ENCODE measurements at regions not wholly inside any gene's neighbourhood (a gene's known extent, or its start where the extent isn't known, plus 50 kb on each side); places are given as distances from the start of the nearest gene placed in this dataset.

DNA sequence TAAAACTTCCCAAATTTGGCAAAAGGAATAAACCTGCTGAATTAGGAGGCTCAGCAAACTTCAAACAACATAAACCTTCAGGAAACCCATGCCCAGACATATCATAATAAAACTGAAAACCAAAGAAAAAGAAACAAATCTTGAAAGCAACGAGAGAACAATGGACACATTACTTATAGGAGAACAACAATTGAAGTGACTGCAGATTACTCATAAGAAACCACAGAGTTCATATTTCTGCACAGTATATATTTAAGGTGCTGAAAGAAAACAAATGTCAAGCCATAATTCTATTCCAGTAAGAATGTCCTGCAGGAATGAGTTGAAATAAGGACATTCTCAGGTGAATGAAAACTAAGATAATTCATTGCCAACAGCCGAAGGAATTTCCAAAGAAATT, 80.8 kb upstream of the PROK2 start:
- no peaks in the 10 kb centered on the region for H3K36me3 ChIP-seq (ENCODE audit: control insufficient read depth, insufficient read depth, low read length)
- H3K4me1 ChIP-seq (ENCODE audit: control insufficient read depth, insufficient read depth, low read length): peaks cover 11% of the 10 kb centered on the region
- no peak overlapping the region for H3K9ac ChIP-seq (ENCODE audit: low read depth, low read length)
- H3K4me3 ChIP-seq (ENCODE audit: low read depth, low read length): no peak overlapping the region
- H3K9me3 ChIP-seq (ENCODE audit: control insufficient read depth, insufficient read depth, low read length): no peaks in the 10 kb centered on the region
- H3K27me3 ChIP-seq (ENCODE audit: control insufficient read depth, insufficient read depth, low read length): no peaks in the 10 kb centered on the region

DNA sequence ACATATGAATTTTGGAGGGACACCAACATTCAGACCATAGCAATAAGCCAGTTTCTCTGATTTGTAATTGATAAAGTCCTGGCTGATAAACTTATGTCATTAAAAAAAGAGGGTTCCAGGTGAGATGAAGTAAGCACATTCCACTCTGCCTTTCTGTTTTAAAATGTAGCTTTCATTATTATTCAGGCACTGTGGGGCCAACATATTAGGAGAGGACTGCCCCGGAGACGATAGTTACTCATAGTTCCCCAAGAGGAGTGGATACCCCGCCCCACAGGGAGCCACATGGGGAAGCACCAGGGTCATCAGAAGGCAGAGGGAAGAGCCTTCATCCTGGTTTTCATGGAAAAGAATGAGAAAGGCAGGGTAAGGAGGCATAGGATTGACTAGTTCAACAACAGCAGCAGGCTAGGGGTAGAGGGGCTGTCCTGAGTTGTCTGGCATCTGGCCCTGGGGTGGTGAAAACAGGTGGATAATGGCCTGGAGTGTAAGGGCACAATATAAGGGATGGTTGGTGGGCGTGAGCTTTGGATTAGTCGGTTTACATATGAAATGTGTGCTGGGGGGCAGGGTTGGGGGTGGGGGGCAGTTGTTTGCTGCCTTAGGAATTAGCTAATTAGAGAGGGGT, 78.7 kb upstream of the PROK2 start:
- no peaks in the 10 kb centered on the region for H3K9me3 ChIP-seq (ENCODE audit: control insufficient read depth, insufficient read depth, low read length)
- H3K4me3 ChIP-seq (ENCODE audit: low read depth, low read length): peak overlapping the region; percentile 6

DNA sequence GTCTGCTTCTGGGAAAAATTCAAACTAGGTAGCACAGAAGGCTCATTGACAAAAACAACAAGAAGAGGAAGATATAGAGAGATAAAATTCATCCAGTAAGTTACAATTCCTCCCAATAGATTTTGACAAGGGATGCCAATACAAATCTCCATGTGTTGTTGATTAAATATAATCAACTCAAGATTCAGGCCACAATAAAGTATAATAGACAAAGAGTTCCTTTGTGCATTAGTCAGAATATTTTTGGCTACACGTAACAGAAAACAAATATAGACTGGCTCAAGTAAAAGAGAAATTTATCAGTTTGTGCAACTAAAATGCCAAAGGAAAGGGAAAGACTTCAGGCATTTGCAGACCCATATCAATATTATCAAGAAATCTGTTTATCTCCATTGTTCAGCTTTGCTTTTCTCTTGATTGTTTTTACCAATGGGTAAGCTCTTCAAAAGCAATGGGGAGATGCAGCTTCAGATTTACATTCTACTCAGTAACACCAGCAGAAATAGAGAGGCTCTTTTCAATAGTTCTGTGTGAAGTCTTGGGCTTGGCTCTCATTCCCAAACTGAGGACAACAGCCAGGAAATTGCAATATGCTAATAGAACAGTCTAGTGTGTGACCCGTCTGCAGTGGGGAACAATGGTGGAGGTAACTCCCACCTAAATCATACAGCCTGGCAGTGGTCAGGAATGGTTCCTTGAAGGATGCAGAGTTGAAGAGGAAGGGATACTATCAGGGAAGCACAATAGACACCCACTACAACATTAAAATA, 77.6 kb upstream of the PROK2 start:
- Histone ChIP-seq H3K9me3 (ENCODE audit: control insufficient read depth, insufficient read depth, low read length) (no peaks in the 10 kb centered on the region), H3K27me3 (ENCODE audit: control insufficient read depth, insufficient read depth, low read length) (no peaks in the 10 kb centered on the region), H3K9ac (ENCODE audit: low read depth, low read length) (no peak overlapping the region), H3K4me1 (ENCODE audit: control insufficient read depth, insufficient read depth, low read length) (peaks cover 11% of the 10 kb centered on the region), H3K4me3 (ENCODE audit: low read depth, low read length) (no peak overlapping the region), H3K36me3 (ENCODE audit: control insufficient read depth, insufficient read depth, low read length) (no peaks in the 10 kb centered on the region)

More for the DNA sequence above, 78.7 kb upstream of the PROK2 start:
- Histone ChIP-seq H3K9ac (ENCODE audit: low read depth, low read length) (no peak overlapping the region), H3K27me3 (ENCODE audit: control insufficient read depth, insufficient read depth, low read length) (no peaks in the 10 kb centered on the region), H3K4me1 (ENCODE audit: control insufficient read depth, insufficient read depth, low read length) (peaks cover 11% of the 10 kb centered on the region), H3K36me3 (ENCODE audit: control insufficient read depth, insufficient read depth, low read length) (no peaks in the 10 kb centered on the region)

DNA sequence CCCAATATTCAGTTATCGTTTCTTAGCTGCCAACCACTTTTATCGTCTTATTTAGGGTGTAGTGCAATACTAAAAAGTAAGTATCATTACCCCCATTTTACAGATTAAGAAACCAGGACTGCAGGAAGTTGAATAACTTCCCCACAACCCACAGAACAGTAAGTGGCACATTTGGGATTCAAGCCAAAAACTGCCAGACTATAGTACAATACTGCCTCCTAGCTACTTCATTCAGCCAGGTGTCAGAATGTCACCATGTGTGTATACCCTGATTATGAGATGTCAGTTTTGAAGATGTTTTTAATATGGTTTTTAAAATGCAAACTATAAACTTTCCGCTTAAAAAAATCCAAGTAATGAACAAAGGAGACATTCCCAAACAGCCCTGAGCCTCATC, 74.2 kb upstream of the PROK2 start:
- H3K4me3 ChIP-seq (ENCODE audit: low read depth, low read length): no peak overlapping the region
- no peaks in the 10 kb centered on the region for H3K27me3 ChIP-seq (ENCODE audit: control insufficient read depth, insufficient read depth, low read length)
- H3K4me1 ChIP-seq (ENCODE audit: control insufficient read depth, insufficient read depth, low read length): peaks cover 6% of the 10 kb centered on the region
- no peak overlapping the region for H3K9ac ChIP-seq (ENCODE audit: low read depth, low read length)
- H3K9me3 ChIP-seq (ENCODE audit: control insufficient read depth, insufficient read depth, low read length): no peaks in the 10 kb centered on the region
- H3K36me3 ChIP-seq (ENCODE audit: control insufficient read depth, insufficient read depth, low read length): no peaks in the 10 kb centered on the region

DNA sequence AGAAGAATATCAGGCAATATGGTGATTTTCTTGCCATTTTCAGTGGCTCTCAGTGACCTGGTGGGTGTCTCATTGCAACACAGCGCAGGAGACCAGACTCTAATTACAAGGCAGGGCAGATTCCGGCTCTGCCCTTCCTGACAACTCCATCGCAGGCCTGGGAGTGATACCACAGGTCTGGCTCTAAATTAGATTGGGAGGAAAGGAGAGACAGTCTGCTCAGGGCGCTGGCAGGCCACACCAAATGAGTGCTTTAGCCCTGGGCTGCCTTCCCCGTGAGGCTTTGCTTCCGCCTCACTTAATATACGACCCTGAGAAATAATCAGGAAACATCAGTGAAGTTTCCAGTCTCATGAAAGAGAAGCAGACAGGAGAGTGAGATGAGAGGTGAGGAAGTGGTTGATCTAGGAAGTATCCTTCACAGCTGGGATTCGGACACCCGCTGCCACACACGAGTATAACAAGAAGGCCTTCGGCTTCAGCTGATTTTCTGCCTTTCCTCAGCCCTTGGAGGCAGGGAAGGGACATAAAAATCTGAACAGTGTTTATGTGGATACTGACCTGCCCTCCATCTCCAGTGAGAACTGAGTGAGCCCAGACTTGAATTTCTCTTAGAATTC, 73.7 kb upstream of the PROK2 start:
- no peak overlapping the region for H3K9ac ChIP-seq (ENCODE audit: low read depth, low read length)
- peaks cover 4% of the 10 kb centered on the region for H3K4me1 ChIP-seq (ENCODE audit: control insufficient read depth, insufficient read depth, low read length)
- H3K4me3 ChIP-seq (ENCODE audit: low read depth, low read length): no peak overlapping the region
- H3K36me3 ChIP-seq (ENCODE audit: control insufficient read depth, insufficient read depth, low read length): no peaks in the 10 kb centered on the region
- no peaks in the 10 kb centered on the region for H3K27me3 ChIP-seq (ENCODE audit: control insufficient read depth, insufficient read depth, low read length)
- no peaks in the 10 kb centered on the region for H3K9me3 ChIP-seq (ENCODE audit: control insufficient read depth, insufficient read depth, low read length)

DNA sequence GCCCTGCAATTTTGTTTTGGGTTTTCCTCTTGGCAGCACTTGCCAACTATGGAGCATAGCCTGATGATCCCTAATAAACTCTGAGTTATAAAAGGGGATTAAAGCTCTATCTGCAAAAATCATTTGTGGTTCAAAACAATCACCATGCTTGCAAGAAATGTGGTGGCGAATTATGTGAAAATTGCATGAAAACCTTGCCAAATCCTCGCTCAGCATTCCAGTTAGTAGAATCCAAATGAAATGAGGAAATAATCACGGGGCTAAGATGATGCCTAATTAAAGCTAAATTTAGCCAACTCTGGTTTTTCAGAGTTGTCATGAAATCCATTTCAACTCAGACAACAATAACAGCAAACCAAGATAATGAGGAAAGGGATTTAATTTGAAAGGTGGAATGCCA, 73.0 kb upstream of the PROK2 start:
- Histone ChIP-seq H3K36me3 (ENCODE audit: control insufficient read depth, insufficient read depth, low read length) (no peaks in the 10 kb centered on the region), H3K9ac (ENCODE audit: low read depth, low read length) (no peak overlapping the region), H3K4me1 (ENCODE audit: control insufficient read depth, insufficient read depth, low read length) (no peaks in the 10 kb centered on the region), H3K9me3 (ENCODE audit: control insufficient read depth, insufficient read depth, low read length) (no peaks in the 10 kb centered on the region), H3K27me3 (ENCODE audit: control insufficient read depth, insufficient read depth, low read length) (no peaks in the 10 kb centered on the region), H3K4me3 (ENCODE audit: low read depth, low read length) (no peak overlapping the region)

DNA sequence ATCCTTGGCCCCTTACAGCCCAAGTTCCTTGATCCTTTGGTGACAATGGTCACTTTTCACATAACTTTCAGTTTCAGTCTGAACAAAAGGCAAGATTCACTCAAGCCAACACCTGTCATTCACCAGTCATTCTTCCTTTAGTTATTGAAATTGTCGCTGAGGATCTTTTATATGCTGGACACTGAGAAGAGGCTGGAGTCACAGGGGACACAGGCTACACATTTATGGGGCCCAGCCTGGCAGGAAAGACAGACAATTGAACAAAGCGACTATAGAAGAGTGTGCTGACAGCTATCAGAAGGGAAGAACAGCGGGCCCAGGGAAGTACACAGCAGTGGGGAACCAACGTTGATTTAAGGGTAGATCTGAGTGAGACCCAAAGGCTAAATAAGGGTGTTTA, 69.8 kb upstream of the PROK2 start:
- H3K9ac ChIP-seq (ENCODE audit: low read depth, low read length): no peak overlapping the region
- H3K36me3 ChIP-seq (ENCODE audit: control insufficient read depth, insufficient read depth, low read length): no peaks in the 10 kb centered on the region
- no peaks in the 10 kb centered on the region for H3K27me3 ChIP-seq (ENCODE audit: control insufficient read depth, insufficient read depth, low read length)
- H3K4me3 ChIP-seq (ENCODE audit: low read depth, low read length): no peak overlapping the region
- H3K4me1 ChIP-seq (ENCODE audit: control insufficient read depth, insufficient read depth, low read length): no peaks in the 10 kb centered on the region
- H3K9me3 ChIP-seq (ENCODE audit: control insufficient read depth, insufficient read depth, low read length): no peaks in the 10 kb centered on the region

DNA sequence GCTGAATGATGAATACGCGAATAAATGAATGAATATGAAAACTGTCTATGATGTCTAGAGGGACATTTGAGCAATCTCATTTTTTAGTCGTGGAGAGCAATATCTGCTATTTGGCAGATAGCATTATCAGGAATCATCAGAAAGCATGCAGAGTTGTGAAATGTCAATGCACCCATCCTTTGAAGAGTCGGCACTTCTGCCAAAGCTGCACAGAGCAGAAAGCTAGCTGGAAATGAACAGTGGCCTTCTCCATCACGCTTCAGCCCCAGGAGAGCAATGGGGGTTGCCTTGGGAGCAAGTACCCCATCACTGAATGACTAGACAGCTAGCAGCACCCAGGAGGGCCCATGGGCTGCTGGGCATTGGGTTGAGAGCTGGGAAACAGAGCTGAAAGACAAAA, 69.1 kb upstream of the PROK2 start:
- H3K36me3 ChIP-seq (ENCODE audit: control insufficient read depth, insufficient read depth, low read length): no peaks in the 10 kb centered on the region
- no peaks in the 10 kb centered on the region for H3K27me3 ChIP-seq (ENCODE audit: control insufficient read depth, insufficient read depth, low read length)

DNA sequence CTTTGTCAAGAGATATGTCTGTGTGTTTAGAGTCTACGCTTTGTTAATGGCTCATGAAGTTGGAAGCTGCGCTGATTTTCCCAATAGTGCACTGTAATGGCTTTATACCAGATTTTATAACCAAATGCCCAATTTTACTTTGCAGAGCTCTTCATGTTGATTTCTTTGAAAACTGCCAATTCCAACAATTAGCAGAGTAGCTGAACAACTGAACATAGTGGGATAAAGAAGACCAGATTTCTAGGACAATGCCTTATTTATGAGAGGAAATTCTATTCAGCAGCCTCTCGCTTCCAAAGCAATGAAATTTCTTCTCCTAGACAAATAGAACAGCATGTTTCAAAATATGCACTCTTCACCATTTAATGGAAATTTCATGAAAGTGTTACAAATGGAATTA, 66.9 kb upstream of the PROK2 start:
- Histone ChIP-seq H3K36me3 (ENCODE audit: control insufficient read depth, insufficient read depth, low read length) (no peaks in the 10 kb centered on the region), H3K9ac (ENCODE audit: low read depth, low read length) (no peak overlapping the region), H3K9me3 (ENCODE audit: control insufficient read depth, insufficient read depth, low read length) (no peaks in the 10 kb centered on the region), H3K27me3 (ENCODE audit: control insufficient read depth, insufficient read depth, low read length) (no peaks in the 10 kb centered on the region), H3K4me3 (ENCODE audit: low read depth, low read length) (no peak overlapping the region), H3K4me1 (ENCODE audit: control insufficient read depth, insufficient read depth, low read length) (no peaks in the 10 kb centered on the region)

More for the DNA sequence above, 69.1 kb upstream of the PROK2 start:
- Histone ChIP-seq H3K9me3 (ENCODE audit: control insufficient read depth, insufficient read depth, low read length) (no peaks in the 10 kb centered on the region), H3K4me3 (ENCODE audit: low read depth, low read length) (no peak overlapping the region), H3K9ac (ENCODE audit: low read depth, low read length) (no peak overlapping the region), H3K4me1 (ENCODE audit: control insufficient read depth, insufficient read depth, low read length) (no peaks in the 10 kb centered on the region)

DNA sequence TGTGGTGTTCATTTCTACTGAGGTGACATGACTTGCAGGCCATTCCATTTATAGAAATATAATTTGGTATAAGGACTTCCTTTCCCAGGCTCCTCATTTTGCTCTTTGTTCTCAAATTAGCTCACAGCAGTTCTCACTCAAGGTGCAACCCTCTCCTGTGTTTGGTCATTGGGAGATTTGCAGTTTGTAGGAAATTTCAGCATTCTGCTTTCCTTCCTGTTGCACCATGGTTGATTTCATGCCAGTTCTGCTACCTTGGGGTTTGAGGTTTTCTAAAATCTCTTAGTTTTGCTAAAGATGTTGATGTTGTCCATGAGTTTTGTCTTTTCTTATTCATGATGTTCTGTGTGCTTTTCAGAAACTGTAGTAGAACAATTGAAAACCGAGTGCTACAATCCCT, 65.7 kb upstream of the PROK2 start:
- Histone ChIP-seq H3K36me3 (ENCODE audit: control insufficient read depth, insufficient read depth, low read length) (no peaks in the 10 kb centered on the region), H3K27me3 (ENCODE audit: control insufficient read depth, insufficient read depth, low read length) (no peaks in the 10 kb centered on the region), H3K9ac (ENCODE audit: low read depth, low read length) (no peak overlapping the region), H3K4me1 (ENCODE audit: control insufficient read depth, insufficient read depth, low read length) (no peaks in the 10 kb centered on the region), H3K9me3 (ENCODE audit: control insufficient read depth, insufficient read depth, low read length) (no peaks in the 10 kb centered on the region), H3K4me3 (ENCODE audit: low read depth, low read length) (no peak overlapping the region)

DNA sequence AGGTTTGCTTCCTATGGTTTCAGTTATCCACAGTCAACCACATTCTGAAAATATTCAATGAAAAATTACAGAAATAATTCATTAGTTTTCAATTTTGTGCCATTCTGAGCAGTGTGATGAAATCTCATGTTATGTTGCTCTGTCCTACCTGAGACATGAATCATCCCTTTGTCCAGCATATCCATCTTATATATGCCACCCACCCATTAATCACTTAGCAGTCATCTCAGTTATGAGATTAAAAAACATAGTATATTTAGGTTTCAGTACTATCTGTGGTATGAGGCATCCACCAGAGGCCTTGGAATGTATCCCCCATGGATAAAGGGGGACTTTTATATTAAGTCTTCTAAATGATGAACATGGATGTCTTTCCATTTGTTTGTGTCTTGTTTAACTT, 64.7 kb upstream of the PROK2 start:
- Histone ChIP-seq H3K4me3 (ENCODE audit: low read depth, low read length) (no peak overlapping the region), H3K9ac (ENCODE audit: low read depth, low read length) (no peak overlapping the region)

DNA sequence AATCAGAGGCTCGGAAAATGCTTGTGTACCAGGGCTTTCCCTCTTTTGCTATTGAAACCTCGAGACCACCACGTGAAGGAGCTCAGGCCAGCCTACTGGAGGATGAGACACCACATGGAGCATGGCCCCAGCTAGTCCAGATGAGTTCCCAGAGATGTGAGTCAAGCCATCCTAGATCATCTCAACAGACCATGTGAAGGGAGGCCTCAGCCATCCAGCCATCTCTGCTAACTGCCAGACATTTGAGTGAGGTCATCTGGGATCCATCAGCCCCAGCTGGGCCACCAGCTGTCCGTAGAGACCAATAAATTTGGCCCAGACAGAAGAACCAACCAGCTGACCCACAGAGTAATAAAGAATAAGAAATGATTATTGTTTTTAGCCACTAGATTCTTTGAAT, 62.8 kb upstream of the PROK2 start:
- H3K27me3 ChIP-seq (ENCODE audit: control insufficient read depth, insufficient read depth, low read length): no peaks in the 10 kb centered on the region
- H3K4me1 ChIP-seq (ENCODE audit: control insufficient read depth, insufficient read depth, low read length): no peaks in the 10 kb centered on the region
- H3K9me3 ChIP-seq (ENCODE audit: control insufficient read depth, insufficient read depth, low read length): no peaks in the 10 kb centered on the region
- no peaks in the 10 kb centered on the region for H3K36me3 ChIP-seq (ENCODE audit: control insufficient read depth, insufficient read depth, low read length)
- no peak overlapping the region for H3K9ac ChIP-seq (ENCODE audit: low read depth, low read length)
- H3K4me3 ChIP-seq (ENCODE audit: low read depth, low read length): no peak overlapping the region

More for the DNA sequence above, 64.7 kb upstream of the PROK2 start:
- Histone ChIP-seq H3K4me1 (ENCODE audit: control insufficient read depth, insufficient read depth, low read length) (no peaks in the 10 kb centered on the region), H3K27me3 (ENCODE audit: control insufficient read depth, insufficient read depth, low read length) (no peaks in the 10 kb centered on the region), H3K9me3 (ENCODE audit: control insufficient read depth, insufficient read depth, low read length) (no peaks in the 10 kb centered on the region), H3K36me3 (ENCODE audit: control insufficient read depth, insufficient read depth, low read length) (no peaks in the 10 kb centered on the region)
